GM12878 (cell line): ENCODE measurements at regions not wholly inside any gene's neighbourhood (a gene's known extent, or its start where the extent isn't known, plus 50 kb on each side); places are given as distances from the start of the nearest gene placed in this dataset.

ENCODE experiments used
- CTCF ChIP-seq, 3 experiments: IDR thresholded peaks in 2 of 3; conservative IDR thresholded peaks in 1 of 3; 2 replicates each; pipeline ENCODE4 v1.5.1; 2011; ENCODE audit warnings: low read depth in 3 of 3, low read length in 3 of 3, mild to moderate bottlenecking in 3 of 3, control low read depth in 2 of 3, moderate library complexity in 2 of 3, inconsistent platforms in 1 of 3, mixed read lengths in 1 of 3; ENCODE audit not compliant: control insufficient read depth in 2 of 3, insufficient read depth in 1 of 3; ENCODE audit errors: extremely low read depth in 1 of 3
- E2F4 ChIP-seq: IDR thresholded peaks from 2 replicates; pipeline ENCODE4 v1.6.1; 2012; ENCODE audit warnings: low read depth, low read length, improper control_type of control experiment
- EP300 ChIP-seq, 2 experiments: fragments of 150-350 bp in 1 of 2; IDR thresholded peaks; 2 replicates each; pipeline ENCODE4 v1.6.1; 2011 to 2012; ENCODE audit warnings: low read depth in 2 of 2, low read length in 2 of 2, borderline replicate concordance in 1 of 2, improper control_type of control experiment in 1 of 2, inconsistent platforms in 1 of 2; ENCODE audit not compliant: control insufficient read depth in 1 of 2
- ETV6 ChIP-seq, 2 experiments: fragments of 450-650 bp in 1 of 2; IDR thresholded peaks in 1 of 2; conservative IDR thresholded peaks in 1 of 2; 2 replicates each; pipeline ENCODE4 v1.6.1; 2014; ENCODE audit warnings: antibody characterized with exemption in 1 of 2, borderline replicate concordance in 1 of 2, low read depth in 1 of 2, mild to moderate bottlenecking in 1 of 2, moderate library complexity in 1 of 2
- FOXK2 ChIP-seq: fragments of 450-650 bp; IDR thresholded peaks from 2 replicates; pipeline ENCODE4 v1.6.1; 2017; ENCODE audit warnings: mild to moderate bottlenecking, moderate library complexity
- GABPA ChIP-seq: IDR thresholded peaks from 2 replicates; pipeline ENCODE4 v1.6.1; 2014; ENCODE audit warnings: antibody characterized with exemption, low read depth, mild to moderate bottlenecking, inconsistent platforms
- HDAC6 ChIP-seq: fragments of 200-600 bp; sonication (generic); IDR thresholded peaks from one replicate; pipeline ENCODE4 v1.8.0; 2017; ENCODE audit warnings: antibody characterized with exemption; ENCODE audit not compliant: unreplicated experiment
- MAX ChIP-seq: IDR thresholded peaks from 2 replicates; pipeline ENCODE4 v1.6.1; 2012; ENCODE audit warnings: low read depth, low read length, improper control_type of control experiment
- NRF1 ChIP-seq: conservative IDR thresholded peaks from 2 replicates; pipeline ENCODE4 v1.6.1; 2011; ENCODE audit warnings: mild to moderate bottlenecking, low read depth, low read length, improper control_type of control experiment
- PBX3 ChIP-seq: IDR thresholded peaks from 2 replicates; pipeline ENCODE4 v1.6.1; 2011; ENCODE audit warnings: mild to moderate bottlenecking, low read depth, low read length, moderate library complexity; ENCODE audit not compliant: insufficient replicate concordance
- POLR2A ChIP-seq: IDR thresholded peaks from 2 replicates; pipeline ENCODE4 v1.6.1; 2011; ENCODE audit warnings: low read depth, mild to moderate bottlenecking, low read length
- RAD21 ChIP-seq: IDR thresholded peaks from 2 replicates; pipeline ENCODE4 v1.6.1; 2011; ENCODE audit warnings: mild to moderate bottlenecking, low read depth, low read length, moderate library complexity; ENCODE audit not compliant: insufficient read depth
- RFX5 ChIP-seq: IDR thresholded peaks from 2 replicates; pipeline ENCODE4 v1.6.1; 2011; ENCODE audit warnings: low read depth, low read length, improper control_type of control experiment

GRCh38 chr18:64949885-64950284 is 800.9 kb upstream of the CDH7 start:
- no peak for TF ChIP-seq POLR2A
- no peak for TF ChIP-seq CTCF (IDR thresholded peaks at IDR 0.05 in 2 of 3, conservative IDR thresholded peaks at IDR 0.05 in 1 of 3; ENCODE audit: control insufficient read depth in 2 of 3, extremely low read depth in 1 of 3, insufficient read depth in 1 of 3, low read depth in 3 of 3, low read length in 3 of 3)
- no peak for TF ChIP-seq MAX
- no peak for TF ChIP-seq NRF1
- TF ChIP-seq GABPA = no peak
- no peak for TF ChIP-seq ETV6 (conservative IDR thresholded peaks at IDR 0.05 in 1 of 2, IDR thresholded peaks at IDR 0.05 in 1 of 2; ENCODE audit: borderline replicate concordance in 1 of 2, low read depth in 1 of 2)
- no peak for TF ChIP-seq HDAC6
- no peak for TF ChIP-seq PBX3
- no peak for TF ChIP-seq EP300 (IDR thresholded peaks at IDR 0.05; ENCODE audit: borderline replicate concordance in 1 of 2, control insufficient read depth in 1 of 2, low read depth in 2 of 2, low read length in 2 of 2)
- TF ChIP-seq FOXK2 = no peak
- no peak for TF ChIP-seq RAD21
- TF ChIP-seq E2F4 = no peak
- no peak for TF ChIP-seq RFX5
